ENCODE measurements at regions not wholly inside any gene's neighbourhood (a gene's known extent, or its start where the extent isn't known, plus 50 kb on each side); places are given as distances from the start of the nearest gene placed in this dataset.

- Histone ChIP-seq H3K36me3 (no peaks in the 10 kb centered on the region), H3K9me3 (ENCODE audit: severe bottlenecking) (no peaks in the 10 kb centered on the region), H3K27ac (no peak overlapping the region), H3K4me3 (ENCODE audit: low read depth, low read length) (no peak overlapping the region), H3K27me3 (ENCODE audit: insufficient read depth, low read depth, severe bottlenecking) (no peaks in the 10 kb centered on the region)
- no peak for TF ChIP-seq CTCF (IDR thresholded peaks at IDR 0.05; ENCODE audit: low read depth, low read length)
- no peak for DNase-seq
Observed at GRCh38 chr15:27595211-27595610, 503.9 kb downstream of the OCA2 start.

- TF ChIP-seq CTCF (IDR thresholded peaks at IDR 0.05; ENCODE audit: low read depth, low read length), result no peak
- DNase-seq, result no peak
- Histone ChIP-seq H3K9me3 (ENCODE audit: severe bottlenecking) (no peaks in the 10 kb centered on the region), H3K27ac (no peak overlapping the region), H3K36me3 (no peaks in the 10 kb centered on the region), H3K4me3 (ENCODE audit: low read depth, low read length) (no peak overlapping the region), H3K27me3 (ENCODE audit: insufficient read depth, low read depth, severe bottlenecking) (no peaks in the 10 kb centered on the region)
Observed at GRCh38 chr15:27592036-27592760, 506.9 kb downstream of the OCA2 start.

Data from WERI-Rb-1 (cell line).